Gastrocnemius medialis (tissue), 4 donors: ENCODE measurements at regions not wholly inside any gene's neighbourhood (a gene's known extent, or its start where the extent isn't known, plus 50 kb on each side); places are given as distances from the start of the nearest gene placed in this dataset.

Experiments
- CTCF ChIP-seq, 5 experiments: fragments of 450-650 bp in 3 of 5; fragments of 200-600 bp in 2 of 5; sonication (generic) in 2 of 5; IDR thresholded peaks in 4 of 5; conservative IDR thresholded peaks in 1 of 5; 1 replicate in 4 of 5; 2 replicates in 1 of 5; pipeline ENCODE4 v1.5.1; 2016 to 2019; ENCODE audit warnings: antibody characterized with exemption in 5 of 5, mild to moderate bottlenecking in 3 of 5, moderate library complexity in 3 of 5
- POLR2A ChIP-seq, 2 donors: fragments of 450-650 bp; IDR thresholded peaks; one replicate each; pipeline ENCODE4 v1.6.1; 2017; ENCODE audit warnings: antibody characterized with exemption in 2 of 2, mild to moderate bottlenecking in 2 of 2, moderate library complexity in 2 of 2

DNA sequence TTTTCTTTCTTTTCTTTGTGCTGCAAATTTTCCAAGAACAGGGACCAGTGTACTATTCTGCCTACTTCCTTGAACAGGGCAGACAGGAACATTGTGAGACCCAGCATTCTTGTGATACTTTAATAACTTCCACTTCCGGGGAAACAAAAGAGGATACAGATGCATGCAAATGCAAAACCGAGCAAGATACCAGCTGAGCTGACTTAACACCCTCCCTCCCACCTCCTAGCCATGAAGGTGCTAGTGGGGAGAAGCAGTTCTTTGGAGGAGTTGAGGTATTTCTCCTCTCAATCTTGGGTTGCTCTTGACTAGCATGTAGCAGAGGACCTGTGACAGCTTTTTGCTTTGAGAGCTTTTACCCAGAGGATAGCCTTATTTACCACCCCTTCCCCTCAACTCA is 111.2 kb downstream of the KLF5 start:
- TF ChIP-seq CTCF (IDR thresholded peaks at IDR 0.05 in 4 of 5, conservative IDR thresholded peaks at IDR 0.05 in 1 of 5) (no peak), POLR2A (IDR thresholded peaks at IDR 0.05) (no peak)
